Pancreas (tissue), 10 donors: ENCODE measurements at regions not wholly inside any gene's neighbourhood (a gene's known extent, or its start where the extent isn't known, plus 50 kb on each side); places are given as distances from the start of the nearest gene placed in this dataset.

Experiments
- ATAC-seq, 4 donors: fragments of 200-7000 bp; cut with Tn5 transposase; one replicate each; pipeline versions ENCODE4 v1.8.0 to v1.9.1; 2020; ENCODE audit warnings: mild to moderate bottlenecking in 4 of 4, moderate library complexity in 4 of 4
- DNase-seq, 6 donors: peaks; one replicate each; pipeline ENCODE4 v3.0.0-alpha.2; 2020
- FAIRE-seq: peaks from 2 replicates; lab custom pipeline; 2012; peaks lifted over from hg19 to GRCh38; lab: Jason Lieb, UNC
- H3K27ac ChIP-seq, 4 donors: fragments of 200-600 bp; sonication (generic); 1 replicate in 3 of 4; 2 replicates in 1 of 4; pipeline versions ENCODE4 v1.5.0 to v1.8.0; 2020
- H3K27me3 ChIP-seq, 4 donors: fragments of 200-600 bp; one replicate each; pipeline ENCODE4 v1.8.0; 2021
- H3K36me3 ChIP-seq, 3 donors: fragments of 200-600 bp; sonication (generic) in 1 of 3; one replicate each; pipeline versions ENCODE4 v1.5.0 to v1.8.0; 2020 to 2021
- H3K4me1 ChIP-seq, 3 donors: fragments of 200-600 bp; one replicate each; pipeline ENCODE4 v1.8.0; 2021
- H3K4me3 ChIP-seq, 4 donors: fragments of 200-600 bp; sonication (generic) in 2 of 4; one replicate each; pipeline versions ENCODE4 v1.5.0 to v1.8.0; 2020 to 2021
- H3K9me3 ChIP-seq, 4 donors: fragments of 200-600 bp; one replicate each; pipeline ENCODE4 v1.8.0; 2021
- CTCF ChIP-seq, 4 donors: fragments of 200-600 bp; sonication (generic) in 3 of 4; IDR thresholded peaks; one replicate each; pipeline versions ENCODE4 v1.5.0 to v1.8.0; 2021; ENCODE audit warnings: antibody characterized with exemption in 4 of 4
- WGBS, 2 donors: extraction: QIAGEN DNeasy Blood & Tissue Kit; methylation state at CpG; one replicate each; pipeline ENCODE4 v1.1.7; 2013; 5-methylcytosine and 5-hydroxymethylcytosine counted together
- intact Hi-C, 3 donors: fragments of 100-400 bp; cut with DNase I; formaldehyde crosslinking; loops; one replicate each; pipeline versions ENCODE4 v1.11.1 to v1.14.2; 2022
- donor health status: healthy with polysubstance abuse.
- donor health status: DM: no; HTN: no; CAD: no; lungs with moderate emphysema.
- donor health status: DM: no; HTN: no; CAD: no.
- donor health status: control.
- donor health status: control.
- donor health status: Bipolar disorder and iron deficiency.
- donor health status: DM: yes; HTN: yes; CAD: no.
- donor health status: DM: no; HTN: no; CAD: no.
- donor health status: DM: no; HTN: no; CAD: no.
- donor health status: DM: yes; HTN: yes; CAD: no.

DNA sequence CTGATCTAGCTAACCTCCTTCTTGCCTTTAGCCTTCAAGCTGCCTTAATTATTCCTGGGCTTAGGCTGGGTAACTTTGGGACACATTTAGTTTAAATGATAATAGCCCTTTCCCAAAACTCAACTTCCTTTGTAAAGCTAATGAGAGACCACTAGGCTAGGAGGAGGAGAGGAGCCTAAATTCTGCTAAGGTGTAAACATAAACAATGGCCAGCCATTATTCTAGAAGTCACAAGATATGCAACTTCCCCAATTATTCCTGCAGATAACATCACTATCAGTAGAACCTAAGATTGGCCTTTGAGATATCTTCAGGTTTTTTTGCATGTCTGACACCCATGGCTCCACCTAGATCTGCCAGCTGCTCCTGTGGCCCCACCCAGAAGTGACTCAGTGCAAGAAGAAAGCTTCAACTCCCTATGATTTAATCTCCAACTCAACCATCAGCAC, 131.2 kb upstream of the FAM20A start:
- DNase-seq: no peak
- Histone ChIP-seq H3K4me3 (no peak overlapping the region), H3K9me3 (no peaks in the 10 kb centered on the region), H3K36me3 (no peaks in the 10 kb centered on the region), H3K27me3 (no peaks in the 10 kb centered on the region), H3K27ac (no peak overlapping the region), H3K4me1 (peaks cover 7 to 21% (median 15%) of the 10 kb centered on the region in 3 donors)
- no peak for TF ChIP-seq CTCF (IDR thresholded peaks at IDR 0.05)
- intact Hi-C loops: no loop called here
- FAIRE-seq: no peak
- no peak for ATAC-seq

DNA sequence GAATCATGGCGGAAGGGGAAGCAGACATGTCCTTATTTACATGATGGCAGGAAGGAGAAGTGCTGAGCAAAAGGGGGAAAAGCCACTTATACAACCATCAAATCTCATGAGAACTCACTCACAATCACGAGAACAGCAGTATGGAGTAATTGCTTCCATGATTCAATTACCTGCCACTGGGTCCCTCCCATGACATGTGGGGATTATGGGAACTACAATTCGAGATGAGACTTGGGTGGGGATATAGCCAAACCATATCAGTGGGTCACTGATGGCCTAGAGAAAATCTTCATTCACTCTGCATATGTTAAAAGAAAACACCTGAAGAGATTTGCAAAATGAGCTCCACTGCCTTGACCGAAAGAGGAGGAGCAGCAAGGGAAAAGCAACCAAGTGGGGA, 130.3 kb upstream of the FAM20A start:
- no peak for ATAC-seq
- no peak for FAIRE-seq
- no peaks in the 10 kb centered on the region for H3K36me3 ChIP-seq
- H3K27me3 ChIP-seq: no peaks in the 10 kb centered on the region
- 51 to 72% methylated on average over 4 of the region's 4 CpGs for whole genome bisulfite sequencing, 2 donors
- H3K4me3 ChIP-seq: no peak overlapping the region
- no peak for TF ChIP-seq CTCF (IDR thresholded peaks at IDR 0.05)
- intact Hi-C loops: no loop called here
- no peak overlapping the region for H3K27ac ChIP-seq
- H3K4me1 ChIP-seq: peaks cover 7 to 16% (median 11%) of the 10 kb centered on the region in 3 donors
- no peak for DNase-seq
- no peaks in the 10 kb centered on the region for H3K9me3 ChIP-seq

DNA sequence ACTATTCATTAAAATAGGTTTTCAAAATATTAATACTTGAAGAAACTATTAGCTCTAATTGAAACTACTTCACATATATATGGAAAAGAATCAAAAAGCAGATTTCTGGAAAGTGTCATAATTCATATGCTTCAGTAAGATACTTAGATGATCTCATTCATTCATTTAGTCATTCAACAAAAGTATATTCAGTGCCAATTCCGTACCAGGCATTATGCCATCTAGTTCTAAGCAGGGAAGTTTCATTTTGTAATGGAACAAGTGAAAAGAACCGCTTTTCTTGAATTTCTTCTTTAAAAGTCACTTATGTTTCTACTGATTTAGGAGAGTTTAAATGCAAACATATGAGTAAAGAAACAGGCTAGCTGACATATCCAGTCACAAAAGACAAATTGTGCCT, 118.3 kb upstream of the FAM20A start:
- WGBS, 2 donors: 71 to 75% methylated on average over 2 of the region's 2 CpGs
- H3K36me3 ChIP-seq: no peaks in the 10 kb centered on the region
- FAIRE-seq: no peak

GRCh38 chr17:68718926-68719325, 117.8 kb upstream of the FAM20A start:
- intact Hi-C loops: no loop called here
- FAIRE-seq (no peak), ATAC-seq (no peak), DNase-seq (no peak)
- WGBS, 2 donors: 97 to 100% methylated on average over 2 of the region's 2 CpGs
- Histone ChIP-seq H3K27me3 (no peaks in the 10 kb centered on the region), H3K4me3 (no peak overlapping the region), H3K36me3 (no peaks in the 10 kb centered on the region), H3K27ac (no peak overlapping the region), H3K4me1 (no peaks in the 10 kb centered on the region), H3K9me3 (no peaks in the 10 kb centered on the region)
- TF ChIP-seq CTCF (IDR thresholded peaks at IDR 0.05): no peak

More for the DNA sequence above, 118.3 kb upstream of the FAM20A start:
- Histone ChIP-seq H3K4me3 (no peak overlapping the region), H3K27ac (no peak overlapping the region), H3K27me3 (no peaks in the 10 kb centered on the region), H3K9me3 (no peaks in the 10 kb centered on the region), H3K4me1 (no peaks in the 10 kb centered on the region)
- ATAC-seq: no peak
- TF ChIP-seq CTCF (IDR thresholded peaks at IDR 0.05): no peak
- no peak for DNase-seq
- intact Hi-C loops: no loop called here

- no peaks in the 10 kb centered on the region for H3K27me3 ChIP-seq
- H3K4me1 ChIP-seq: no peaks in the 10 kb centered on the region
- DNase-seq (no peak), ATAC-seq (no peak), FAIRE-seq (no peak)
- H3K36me3 ChIP-seq: no peaks in the 10 kb centered on the region
- H3K9me3 ChIP-seq: no peaks in the 10 kb centered on the region
- TF ChIP-seq CTCF (IDR thresholded peaks at IDR 0.05): no peak
- no peak overlapping the region for H3K4me3 ChIP-seq
- no peak overlapping the region for H3K27ac ChIP-seq
- intact Hi-C loops: no loop called here
These were observed 117.3 kb upstream of the FAM20A start for GRCh38 chr17:68718465-68718864.
